SU-DHL-6 (cell line): ENCODE measurements at regions not wholly inside any gene's neighbourhood (a gene's known extent, or its start where the extent isn't known, plus 50 kb on each side); places are given as distances from the start of the nearest gene placed in this dataset.

Source experiments
- H2AFZ ChIP-seq: fragments of 200-600 bp; sonication (generic); 2 replicates; pipeline ENCODE4 v1.6.1; 2014; ENCODE audit warnings: low read depth, mild to moderate bottlenecking, moderate library complexity, mixed read lengths, antibody characterized with exemption, low read length; ENCODE audit not compliant: severe bottlenecking
- H3F3A ChIP-seq: fragments of 200-600 bp; shearing (Covaris generic); 2 replicates; pipeline ENCODE4 v1.6.0; 2016; ENCODE audit warnings: antibody characterized with exemption, mild to moderate bottlenecking; ENCODE audit not compliant: insufficient read depth
- H3K27ac ChIP-seq: fragments of 200-600 bp; sonication (generic); 2 replicates; pipeline ENCODE4 v1.5.1; 2016; ENCODE audit warnings: low read depth, mild to moderate bottlenecking, low read length, moderate library complexity, mixed read lengths
- H3K27me3 ChIP-seq: fragments of 200-600 bp; sonication (generic), shearing (Covaris generic); 2 replicates; pipeline ENCODE4 v1.6.0; 2014; ENCODE audit warnings: mild to moderate bottlenecking, low read length
- H3K36me3 ChIP-seq: fragments of 200-600 bp; sonication (generic); 2 replicates; pipeline ENCODE4 v1.6.1; 2014; ENCODE audit warnings: mild to moderate bottlenecking, low read length, mixed read lengths
- H3K4me2 ChIP-seq: fragments of 300-600, 200-600 bp; shearing (Covaris generic), sonication (generic); 2 replicates; pipeline ENCODE4 v1.6.0; 2014; ENCODE audit warnings: low read length, low read depth, mild to moderate bottlenecking; ENCODE audit not compliant: poor library complexity, severe bottlenecking
- H3K4me3 ChIP-seq: fragments of 200-600 bp; sonication (generic); 2 replicates; pipeline ENCODE4 v1.5.1; 2014; ENCODE audit warnings: antibody characterized with exemption, low read length, mild to moderate bottlenecking, mixed read lengths; ENCODE audit not compliant: insufficient read depth, poor library complexity, severe bottlenecking
- H3K79me2 ChIP-seq: fragments of 200-600 bp; sonication (generic); 2 replicates; pipeline ENCODE4 v1.6.1; 2014; ENCODE audit warnings: mild to moderate bottlenecking, low read length, moderate library complexity; ENCODE audit not compliant: insufficient read depth
- H3K9ac ChIP-seq: fragments of 200-600 bp; sonication (generic); 2 replicates; pipeline ENCODE4 v1.7.0; 2014; ENCODE audit warnings: mild to moderate bottlenecking, low read length
- H3K9me2 ChIP-seq: fragments of 200-600 bp; sonication (generic); replicated peaks from 2 replicates; pipeline ENCODE4 v1.6.1; 2014; ENCODE audit warnings: low read length; ENCODE audit not compliant: insufficient read depth
- H3K9me3 ChIP-seq: fragments of 200-600 bp; sonication (generic); 2 replicates; pipeline ENCODE4 v1.6.1; 2014; ENCODE audit warnings: low read length, mixed read lengths; ENCODE audit not compliant: insufficient read depth
- H4K20me1 ChIP-seq: fragments of 200-600 bp; sonication (generic); 2 replicates; pipeline ENCODE4 v1.6.1; 2014; ENCODE audit warnings: low read depth, mild to moderate bottlenecking, antibody characterized with exemption, low read length, moderate library complexity, mixed read lengths
- EZH2phosphoT487 ChIP-seq: fragments of 200-600 bp; sonication (generic), shearing (Covaris generic); conservative IDR thresholded peaks from 2 replicates; pipeline ENCODE4 v1.6.1; 2018; ENCODE audit warnings: mild to moderate bottlenecking, antibody characterized with exemption, low read length, moderate library complexity, mixed read lengths
- TF ChIP-seq, protein P1 (sequence below): fragments of 200-600 bp; sonication (generic); IDR thresholded peaks from one replicate; pipeline ENCODE4 v1.5.1; 2017; ENCODE audit warnings: antibody characterized with exemption, mild to moderate bottlenecking, low read length, moderate library complexity; ENCODE audit not compliant: insufficient read depth, poor library complexity, severe bottlenecking

DNA sequence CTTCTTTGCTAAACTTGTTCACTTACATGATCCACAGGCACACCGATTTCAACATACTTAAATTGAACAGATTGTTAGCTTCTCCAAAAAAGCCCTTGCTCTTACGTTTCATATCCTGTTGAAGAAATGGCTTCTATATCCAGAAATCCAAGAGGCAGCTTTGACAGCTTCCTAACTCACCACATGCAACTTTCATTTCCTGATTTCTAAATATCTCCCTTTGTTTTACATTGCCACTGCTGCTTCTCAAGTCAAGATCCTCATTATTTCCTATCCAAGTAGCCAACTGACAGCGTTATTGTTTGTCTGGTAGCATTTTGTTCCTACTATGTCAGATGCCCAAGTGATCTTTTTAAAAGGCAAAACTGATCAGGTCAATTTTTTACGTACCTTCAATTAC, 913.2 kb upstream of the TYRP1 start:
- Histone ChIP-seq H3K4me2 (no peak overlapping the region), H2AFZ (no peak overlapping the region), H4K20me1 (no peaks in the 10 kb centered on the region), H3K9me2 (no peaks in the 10 kb centered on the region), H3K9me3 (no peaks in the 10 kb centered on the region), H3K36me3 (no peaks in the 10 kb centered on the region), H3K4me3 (no peak overlapping the region), H3K9ac (no peak overlapping the region), H3K79me2 (no peaks in the 10 kb centered on the region), H3K27ac (no peak overlapping the region), H3K27me3 (no peaks in the 10 kb centered on the region), H3F3A (no peaks in the 10 kb centered on the region)
- TF ChIP-seq, protein P1, sequence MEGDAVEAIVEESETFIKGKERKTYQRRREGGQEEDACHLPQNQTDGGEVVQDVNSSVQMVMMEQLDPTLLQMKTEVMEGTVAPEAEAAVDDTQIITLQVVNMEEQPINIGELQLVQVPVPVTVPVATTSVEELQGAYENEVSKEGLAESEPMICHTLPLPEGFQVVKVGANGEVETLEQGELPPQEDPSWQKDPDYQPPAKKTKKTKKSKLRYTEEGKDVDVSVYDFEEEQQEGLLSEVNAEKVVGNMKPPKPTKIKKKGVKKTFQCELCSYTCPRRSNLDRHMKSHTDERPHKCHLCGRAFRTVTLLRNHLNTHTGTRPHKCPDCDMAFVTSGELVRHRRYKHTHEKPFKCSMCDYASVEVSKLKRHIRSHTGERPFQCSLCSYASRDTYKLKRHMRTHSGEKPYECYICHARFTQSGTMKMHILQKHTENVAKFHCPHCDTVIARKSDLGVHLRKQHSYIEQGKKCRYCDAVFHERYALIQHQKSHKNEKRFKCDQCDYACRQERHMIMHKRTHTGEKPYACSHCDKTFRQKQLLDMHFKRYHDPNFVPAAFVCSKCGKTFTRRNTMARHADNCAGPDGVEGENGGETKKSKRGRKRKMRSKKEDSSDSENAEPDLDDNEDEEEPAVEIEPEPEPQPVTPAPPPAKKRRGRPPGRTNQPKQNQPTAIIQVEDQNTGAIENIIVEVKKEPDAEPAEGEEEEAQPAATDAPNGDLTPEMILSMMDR, result no peak
- no peak for TF ChIP-seq EZH2phosphoT487

DNA sequence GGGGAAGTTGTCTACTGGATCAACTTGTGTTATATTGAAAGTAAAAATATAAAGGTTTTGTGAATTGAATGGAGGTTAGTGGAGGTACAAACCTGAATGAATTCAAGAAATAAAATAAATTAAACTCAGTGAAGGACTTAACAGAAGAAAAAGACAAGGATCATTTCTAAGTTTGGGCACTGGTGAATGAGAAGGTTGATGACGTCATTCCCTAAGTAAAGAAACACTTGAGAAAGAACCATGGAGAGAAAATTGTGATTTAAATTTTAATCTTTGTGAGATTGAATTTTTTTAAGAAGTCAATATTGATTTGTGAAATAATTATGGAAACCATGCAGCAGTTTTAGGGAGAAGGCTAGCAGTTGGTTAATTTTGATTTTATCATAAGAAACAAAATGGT, 900.3 kb upstream of the TYRP1 start:
- H2AFZ ChIP-seq, result no peak overlapping the region
- TF ChIP-seq EZH2phosphoT487, result no peak
- TF ChIP-seq, protein P1, result no peak
- H3K9ac ChIP-seq, result no peak overlapping the region

DNA sequence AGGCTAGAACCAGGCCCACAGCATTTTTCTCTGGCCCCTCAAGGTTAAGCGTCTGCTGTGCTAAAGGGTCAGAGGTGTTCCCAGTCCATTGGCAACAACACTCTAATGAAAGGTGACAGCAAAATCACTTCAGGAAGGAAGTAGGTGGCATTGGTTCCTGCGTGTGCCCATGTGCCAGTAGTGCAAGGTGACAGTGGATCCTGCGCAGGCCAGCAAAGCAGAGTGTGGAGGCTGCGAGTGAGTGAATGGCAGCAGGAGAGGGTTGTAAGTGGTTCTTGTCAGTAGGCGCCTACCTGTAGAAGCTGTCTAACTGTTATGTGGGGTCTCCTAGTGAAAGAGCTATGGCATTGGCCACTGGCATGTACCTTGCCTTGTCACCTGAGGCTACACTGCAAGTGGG, 898.2 kb upstream of the TYRP1 start:
- Histone ChIP-seq H2AFZ (no peak overlapping the region), H3K4me2 (no peak overlapping the region), H3F3A (no peaks in the 10 kb centered on the region), H3K4me3 (no peak overlapping the region), H3K27me3 (no peaks in the 10 kb centered on the region), H3K79me2 (no peaks in the 10 kb centered on the region), H3K9ac (no peak overlapping the region), H3K9me2 (no peaks in the 10 kb centered on the region), H3K27ac (no peak overlapping the region), H3K9me3 (no peaks in the 10 kb centered on the region), H4K20me1 (no peaks in the 10 kb centered on the region), H3K36me3 (no peaks in the 10 kb centered on the region)
- TF ChIP-seq EZH2phosphoT487, result no peak
- TF ChIP-seq, protein P1, result no peak

More for the DNA sequence above, 900.3 kb upstream of the TYRP1 start:
- H3K27me3 ChIP-seq, result no peaks in the 10 kb centered on the region
- H3K79me2 ChIP-seq, result no peaks in the 10 kb centered on the region
- no peaks in the 10 kb centered on the region for H3K9me2 ChIP-seq
- no peak overlapping the region for H3K4me2 ChIP-seq
- no peaks in the 10 kb centered on the region for H4K20me1 ChIP-seq
- no peaks in the 10 kb centered on the region for H3K36me3 ChIP-seq
- H3K9me3 ChIP-seq, result no peaks in the 10 kb centered on the region
- H3F3A ChIP-seq, result no peaks in the 10 kb centered on the region
- H3K27ac ChIP-seq, result no peak overlapping the region
- no peak overlapping the region for H3K4me3 ChIP-seq
